IMR-90 (cell line): ENCODE measurements at regions not wholly inside any gene's neighbourhood (a gene's known extent, or its start where the extent isn't known, plus 50 kb on each side); places are given as distances from the start of the nearest gene placed in this dataset.
A peak's percentile ranks its signal among the peaks of the same experiment; 100 is the strongest.

Source experiments
- ATAC-seq: fragments of 200-7000 bp; cut with Tn5 transposase; 2 replicates; pipeline ENCODE4 v1.9.1; 2020; ENCODE audit warnings: low read depth, mild to moderate bottlenecking, moderate library complexity
- BruUV-seq: library from RNA; stranded (reverse); fragments of 400-500 nt; replicated peaks from 2 replicates; lab custom pipeline; 2021; lab: Mats Ljungman, UMichigan
- CTCF ChIA-PET: fragments of 300-600 bp; formaldehyde crosslinking; extraction: SDS; loops from one replicate; lab custom pipeline; 2021; ENCODE audit warnings: antibody characterized with exemption; lab: Yijun Ruan, JAX
- POLR2A ChIA-PET: fragments of 300-600 bp; sonication (Branson Sonifier 250); formaldehyde crosslinking; loops from one replicate; lab custom pipeline; 2022; ENCODE audit warnings: antibody characterized with exemption; ENCODE audit not compliant: unreplicated experiment; lab: Charles Lee
- DNase-seq: peaks from one replicate; pipeline ENCODE4 v3.0.0; 2013
- H2AFZ ChIP-seq: replicated peaks from 2 replicates; pipeline ENCODE3; 2013; ENCODE audit warnings: low read length, mild to moderate bottlenecking; ENCODE audit not compliant: poor library complexity
- H2AK5ac ChIP-seq: 2 replicates; pipeline ENCODE4 v1.6.1; 2013; ENCODE audit warnings: low read depth, low read length, inconsistent platforms
- H2AK9ac ChIP-seq: replicated peaks from 2 replicates; pipeline ENCODE3; 2013; ENCODE audit warnings: mild to moderate bottlenecking, low read depth, low read length, moderate library complexity; ENCODE audit not compliant: poor library complexity
- H2BK120ac ChIP-seq: 2 replicates; pipeline ENCODE4 v1.6.1; 2013; ENCODE audit warnings: low read depth, low read length, inconsistent platforms
- H2BK15ac ChIP-seq: 3 replicates; pipeline ENCODE4 v1.6.1; 2013; ENCODE audit warnings: low read depth, low read length, inconsistent platforms
- H2BK20ac ChIP-seq: 2 replicates; pipeline ENCODE4 v1.6.1; 2013; ENCODE audit warnings: low read depth, mild to moderate bottlenecking, inconsistent platforms, low read length, moderate library complexity
- H2BK5ac ChIP-seq: 2 replicates; pipeline ENCODE4 v1.6.1; 2013; ENCODE audit warnings: mild to moderate bottlenecking, low read depth, low read length, inconsistent platforms; ENCODE audit not compliant: poor library complexity, severe bottlenecking
- H3K14ac ChIP-seq: replicated peaks from 2 replicates; pipeline ENCODE4 v1.6.1; 2013; ENCODE audit warnings: low read depth, low read length, inconsistent platforms
- H3K18ac ChIP-seq: 2 replicates; pipeline ENCODE4 v1.6.1; 2013; ENCODE audit warnings: low read depth, low read length, control low read depth
- H3K23ac ChIP-seq: 2 replicates; pipeline ENCODE4 v1.6.1; 2013; ENCODE audit warnings: low read depth, low read length, inconsistent platforms
- H3K27ac ChIP-seq: 2 replicates; pipeline ENCODE4 v1.5.1; 2013; ENCODE audit warnings: mild to moderate bottlenecking, control low read depth, low read length; ENCODE audit not compliant: insufficient read depth
- H3K27me3 ChIP-seq: 2 replicates; pipeline ENCODE4 v1.6.1; 2013; ENCODE audit warnings: low read length; ENCODE audit not compliant: control insufficient read depth, insufficient read depth
- H3K36me3 ChIP-seq: 2 replicates; pipeline ENCODE4 v1.6.1; 2013; ENCODE audit warnings: low read length, mixed read lengths; ENCODE audit not compliant: control insufficient read depth, insufficient read depth
- H3K4ac ChIP-seq: 2 replicates; pipeline ENCODE4 v1.6.1; 2013; ENCODE audit warnings: low read depth, low read length, inconsistent platforms
- H3K4me1 ChIP-seq: 2 replicates; pipeline ENCODE4 v1.6.1; 2013; ENCODE audit warnings: low read length, mixed read lengths; ENCODE audit not compliant: control insufficient read depth, insufficient read depth
- H3K4me2 ChIP-seq: 2 replicates; pipeline ENCODE4 v1.6.1; 2013; ENCODE audit warnings: low read depth, mild to moderate bottlenecking, control low read depth, low read length, moderate library complexity
- H3K4me3 ChIP-seq: 2 replicates; pipeline ENCODE4 v1.5.1; 2013; ENCODE audit warnings: low read depth, mild to moderate bottlenecking, control low read depth, low read length, moderate library complexity; ENCODE audit not compliant: insufficient read depth
- H3K56ac ChIP-seq: 2 replicates; pipeline ENCODE4 v1.6.1; 2013; ENCODE audit warnings: low read length, inconsistent platforms; ENCODE audit not compliant: insufficient read depth; ENCODE audit errors: extremely low read depth
- H3K79me1 ChIP-seq, 2 experiments: 2 replicates each; pipeline ENCODE4 v1.6.1; 2013; ENCODE audit warnings: low read length in 2 of 2, inconsistent platforms in 1 of 2, low read depth in 1 of 2
- H3K9ac ChIP-seq: 2 replicates; pipeline ENCODE4 v1.6.1; 2013; ENCODE audit warnings: low read depth, low read length, control low read depth
- H3K9me1 ChIP-seq: 2 replicates; pipeline ENCODE4 v1.6.1; 2013; ENCODE audit warnings: low read length, inconsistent platforms; ENCODE audit not compliant: insufficient read depth
- H3K9me3 ChIP-seq: 2 replicates; pipeline ENCODE4 v1.6.1; 2013; ENCODE audit warnings: low read length; ENCODE audit not compliant: control insufficient read depth, insufficient read depth
- H4K20me1 ChIP-seq: 2 replicates; pipeline ENCODE4 v1.6.1; 2013; ENCODE audit warnings: low read length, inconsistent platforms; ENCODE audit not compliant: insufficient read depth
- H4K5ac ChIP-seq: 2 replicates; pipeline ENCODE4 v1.6.1; 2013; ENCODE audit warnings: mild to moderate bottlenecking, low read depth, low read length, control low read depth
- H4K8ac ChIP-seq, 2 experiments: 2 replicates each; pipeline ENCODE4 v1.6.1; 2013; ENCODE audit warnings: low read depth in 2 of 2, low read length in 2 of 2, control low read depth in 1 of 2, inconsistent platforms in 1 of 2
- H4K91ac ChIP-seq: 2 replicates; pipeline ENCODE4 v1.6.1; 2013; ENCODE audit warnings: low read depth, low read length, inconsistent platforms; ENCODE audit not compliant: insufficient read depth
- BHLHE40 ChIP-seq: fragments of 150-350 bp; IDR thresholded peaks from 2 replicates; pipeline ENCODE4 v1.6.1; 2016; ENCODE audit warnings: mild to moderate bottlenecking, low read depth, low read length
- CHD1 ChIP-seq: IDR thresholded peaks from 2 replicates; pipeline ENCODE4 v1.6.1; 2012; ENCODE audit warnings: low read depth, low read length, improper control_type of control experiment
- FOS ChIP-seq: fragments of 150-350 bp; IDR thresholded peaks from 2 replicates; pipeline ENCODE4 v1.6.1; 2016; ENCODE audit warnings: low read depth, low read length
- MAFK ChIP-seq: IDR thresholded peaks from 2 replicates; pipeline ENCODE4 v1.6.1; 2012; ENCODE audit warnings: low read depth, low read length, improper control_type of control experiment
- MXI1 ChIP-seq: IDR thresholded peaks from 2 replicates; pipeline ENCODE4 v1.6.1; 2012; ENCODE audit warnings: low read depth, mild to moderate bottlenecking, low read length, moderate library complexity, borderline replicate concordance
- NFE2L2 ChIP-seq: fragments of 150-350 bp; IDR thresholded peaks from 2 replicates; pipeline ENCODE4 v1.6.1; 2016; ENCODE audit warnings: low read depth, mild to moderate bottlenecking, low read length
- RFX5 ChIP-seq: IDR thresholded peaks from 2 replicates; pipeline ENCODE4 v1.8.0; 2012; ENCODE audit warnings: low read depth, mild to moderate bottlenecking, low read length, moderate library complexity
- SMC3 ChIP-seq: fragments of 150-350 bp; IDR thresholded peaks from 2 replicates; pipeline ENCODE4 v1.6.1; 2016; ENCODE audit warnings: low read depth, mild to moderate bottlenecking, antibody characterized with exemption, low read length, moderate library complexity
- WGBS, 2 experiments: methylation state at CpG; one replicate each; pipeline versions ENCODE4 v1.1.5 to v1.1.7; 2013; ENCODE audit warnings: missing lambda C conversion rate in 2 of 2; ENCODE audit not compliant: insufficient read length in 1 of 2; ENCODE audit errors: extremely low coverage in 2 of 2; 5-methylcytosine and 5-hydroxymethylcytosine counted together
- dilution Hi-C: fragments of 300-500 bp; cut with HindIII; formaldehyde crosslinking; loops from one replicate; pipeline ENCODE4 v1.14.3; 2018; ENCODE audit warnings: low sequenced_read_pairs; ENCODE audit not compliant: unreplicated experiment
- in situ Hi-C: fragments of 300-500 bp; cut with MboI; formaldehyde crosslinking; loops from 3 replicates; pipeline ENCODE4 v1.14.3; 2019; ENCODE audit warnings: low sequenced_read_pairs, inconsistent platforms, mixed read lengths
- intact Hi-C: fragments of 100-400 bp; cut with micrococcal nuclease; formaldehyde crosslinking; loops from 2 replicates; pipeline ENCODE4 v1.10.0; 2022
- TF ChIP-seq, protein P1 (sequence below): fragments of 150-350 bp; IDR thresholded peaks from 2 replicates; pipeline ENCODE4 v1.6.1; 2016; ENCODE audit warnings: low read depth, mild to moderate bottlenecking, low read length, moderate library complexity, borderline replicate concordance
- TF ChIP-seq, protein P2 (sequence below): fragments of 150-350 bp; IDR thresholded peaks from 2 replicates; pipeline ENCODE4 v1.6.1; 2017; ENCODE audit warnings: mild to moderate bottlenecking, antibody characterized with exemption, low read length, low read depth

DNA sequence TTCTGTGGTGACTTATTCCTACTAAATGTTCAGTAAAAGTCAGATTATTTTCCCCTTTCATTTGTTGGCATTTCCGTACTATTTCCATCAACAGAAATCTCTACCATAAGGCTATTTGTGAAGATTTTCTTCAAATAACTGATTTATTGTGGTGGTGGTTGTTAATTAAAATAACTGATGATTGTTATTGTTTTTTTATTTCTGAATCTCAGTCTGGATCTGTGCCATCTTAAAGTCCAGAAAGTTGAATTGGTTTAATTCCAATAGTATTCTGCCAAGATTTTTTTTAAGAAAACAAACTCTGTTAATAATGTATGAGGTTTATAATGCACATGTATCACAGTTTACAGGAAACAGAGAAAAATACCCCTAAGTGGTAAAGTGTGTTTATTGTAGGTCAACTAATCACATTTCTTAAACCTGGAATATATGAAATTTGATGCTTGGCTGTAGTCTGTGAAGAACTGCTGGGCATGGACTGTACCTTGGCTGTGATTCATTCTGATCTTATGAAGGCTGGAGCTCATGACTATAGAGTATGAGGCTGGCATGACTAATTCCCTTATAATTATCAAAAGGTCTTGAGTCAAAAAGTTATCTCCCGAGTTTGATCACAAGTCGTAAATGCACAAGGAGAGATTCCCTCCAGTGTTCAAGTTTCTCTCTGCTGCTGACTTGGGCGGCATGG lies 134.2 kb upstream of the RND3 start:
- peaks cover 13% of the 10 kb centered on the region for H3K9me1 ChIP-seq
- H3K4ac ChIP-seq, result peak overlapping the region; percentile 93
- no TSS peak for BruUV-seq
- H3K56ac ChIP-seq, result peak overlapping the region; percentile 54; the same call in 1 of the 2 replicates
- no peaks in the 10 kb centered on the region; a peak in 1 of 4 replicates for H3K79me1 ChIP-seq
- peak overlapping the region; percentile 82 for H4K5ac ChIP-seq
- ChIA-PET CTCF (no interaction called here), POLR2A (no interaction called here)
- H2BK20ac ChIP-seq, result peak overlapping the region; percentile 94
- ATAC-seq (peak; percentile 85), DNase-seq (peak; percentile 92)
- intact Hi-C loops (loop anchor here (2.0 to 10.0 kb wide), 3 partner anchors 41 to 253 kb away; no protein-coding TSS in a partner anchor), dilution Hi-C loops (no loop called here), in situ Hi-C loops (loop anchor here (25.0 kb wide), 1 partner anchor 616 kb away; no protein-coding TSS in a partner anchor)
- no peak overlapping the region for H3K4me3 ChIP-seq
- H2BK5ac ChIP-seq, result peak overlapping the region; percentile 94
- 0 out of 2 replicates have a peak overlapping the region, but pooled peaks have one; percentile 57 for H2AK5ac ChIP-seq
- peak overlapping the region; percentile 94 for H3K27ac ChIP-seq
- 0 out of 2 replicates have a peak, but pooled peaks cover 2% of the 10 kb centered on the region for H3K9me3 ChIP-seq
- peak overlapping the region; percentile 82; the same call in 1 of the 2 replicates for H3K23ac ChIP-seq
- peak overlapping the region; percentile 98; the same call in 2 of the 3 replicates for H2BK15ac ChIP-seq
- H2AK9ac ChIP-seq, result no peak overlapping the region
- H3K36me3 ChIP-seq, result no peaks in the 10 kb centered on the region
- H3K27me3 ChIP-seq, result no peaks in the 10 kb centered on the region
- 60% methylated on average over 1 of the region's 4 CpGs; no CpG with 5 or more reads in 1 of the 2 experiments for WGBS, 2 experiments
- TF ChIP-seq MAFK (0 out of 2 replicates have a peak, but pooled peaks have one; percentile 4), NFE2L2 (no peak), RFX5 (no peak), BHLHE40 (peak; percentile 34; the same call in 1 of the 2 replicates), SMC3 (no peak), MXI1 (no peak), FOS (peak; percentile 63), CHD1 (no peak)
- TF ChIP-seq, protein P1, sequence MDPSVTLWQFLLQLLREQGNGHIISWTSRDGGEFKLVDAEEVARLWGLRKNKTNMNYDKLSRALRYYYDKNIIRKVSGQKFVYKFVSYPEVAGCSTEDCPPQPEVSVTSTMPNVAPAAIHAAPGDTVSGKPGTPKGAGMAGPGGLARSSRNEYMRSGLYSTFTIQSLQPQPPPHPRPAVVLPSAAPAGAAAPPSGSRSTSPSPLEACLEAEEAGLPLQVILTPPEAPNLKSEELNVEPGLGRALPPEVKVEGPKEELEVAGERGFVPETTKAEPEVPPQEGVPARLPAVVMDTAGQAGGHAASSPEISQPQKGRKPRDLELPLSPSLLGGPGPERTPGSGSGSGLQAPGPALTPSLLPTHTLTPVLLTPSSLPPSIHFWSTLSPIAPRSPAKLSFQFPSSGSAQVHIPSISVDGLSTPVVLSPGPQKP, result no peak
- TF ChIP-seq, protein P2, sequence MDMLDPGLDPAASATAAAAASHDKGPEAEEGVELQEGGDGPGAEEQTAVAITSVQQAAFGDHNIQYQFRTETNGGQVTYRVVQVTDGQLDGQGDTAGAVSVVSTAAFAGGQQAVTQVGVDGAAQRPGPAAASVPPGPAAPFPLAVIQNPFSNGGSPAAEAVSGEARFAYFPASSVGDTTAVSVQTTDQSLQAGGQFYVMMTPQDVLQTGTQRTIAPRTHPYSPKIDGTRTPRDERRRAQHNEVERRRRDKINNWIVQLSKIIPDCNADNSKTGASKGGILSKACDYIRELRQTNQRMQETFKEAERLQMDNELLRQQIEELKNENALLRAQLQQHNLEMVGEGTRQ, result no peak
- H3K18ac ChIP-seq, result peak overlapping the region; percentile 90
- no peak overlapping the region for H3K9ac ChIP-seq
- H2AFZ ChIP-seq, result peak overlapping the region; percentile 64
- H4K91ac ChIP-seq, result peak overlapping the region; percentile 90
- no peaks in the 10 kb centered on the region for H4K20me1 ChIP-seq
- H2BK120ac ChIP-seq, result peak overlapping the region; percentile 95
- peak overlapping the region; percentile 51 for H3K4me2 ChIP-seq
- H3K4me1 ChIP-seq, result peaks cover 12% of the 10 kb centered on the region
- H4K8ac ChIP-seq, result peak overlapping the region; percentile 29 to 89; a peak in 2 of 4 replicates
- peak overlapping the region; percentile 95 for H3K14ac ChIP-seq
